HG03442 (cell line): ENCODE measurements at regions not wholly inside any gene's neighbourhood (a gene's known extent, or its start where the extent isn't known, plus 50 kb on each side); places are given as distances from the start of the nearest gene placed in this dataset.
"Not testable (repeated sequence)": the region's sequence is repeated elsewhere in the genome, so short reads cannot be mapped to it uniquely, and the experiment has no call there.

Experiments used
- ATAC-seq: cut with Tn5 transposase; IDR thresholded peaks from one replicate; pipeline ENCODE4 v1.9.1; 2021; ENCODE audit warnings: mild to moderate bottlenecking, moderate library complexity; ENCODE audit not compliant: unreplicated experiment

DNA sequence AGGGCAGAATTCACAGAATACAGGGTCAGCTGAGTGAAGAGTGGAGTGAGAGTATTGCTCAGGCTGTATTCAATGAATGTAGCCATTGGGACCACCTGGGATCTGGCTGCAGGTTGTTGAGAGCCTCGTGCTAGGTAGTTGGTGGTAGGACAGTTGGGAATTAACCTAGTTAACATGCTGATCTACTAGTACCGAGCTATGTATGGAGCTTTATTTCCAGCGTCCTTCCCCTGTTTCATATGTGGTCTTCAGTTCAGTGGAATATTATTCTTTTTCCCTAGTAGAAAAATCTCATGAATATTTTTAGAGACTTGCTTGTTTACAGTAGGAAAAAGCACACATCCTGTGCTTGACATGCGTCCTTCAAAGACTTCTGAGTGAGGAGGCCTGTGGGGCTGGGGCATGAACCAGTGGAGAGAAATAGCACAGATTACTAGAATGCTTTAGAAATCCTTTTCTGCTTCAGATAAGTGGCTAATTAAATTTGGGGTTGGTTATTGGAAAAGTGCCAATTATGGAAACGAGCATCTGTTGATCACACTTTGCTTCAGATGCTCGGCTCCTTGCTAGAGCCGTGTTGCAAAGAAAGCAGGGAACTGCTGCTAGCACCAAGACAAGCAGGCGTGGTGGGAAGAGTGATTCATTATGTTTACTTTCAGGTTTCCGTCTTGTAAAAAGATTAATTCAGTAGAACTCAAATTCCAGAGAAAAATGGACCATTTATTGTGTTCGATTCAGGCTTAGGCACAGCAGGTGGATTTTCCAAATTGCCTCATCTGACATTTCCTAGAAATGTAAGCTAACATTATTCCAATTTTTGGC, 53.6 kb downstream of the ARF6 start:
- no peak for ATAC-seq

GRCh38 chr14:49947506-49947905, 54.6 kb downstream of the ARF6 start:
- ATAC-seq: no peak

- ATAC-seq: no peak
These were observed 57.7 kb downstream of the ARF6 start for GRCh38 chr14:49950275-49951228.

DNA sequence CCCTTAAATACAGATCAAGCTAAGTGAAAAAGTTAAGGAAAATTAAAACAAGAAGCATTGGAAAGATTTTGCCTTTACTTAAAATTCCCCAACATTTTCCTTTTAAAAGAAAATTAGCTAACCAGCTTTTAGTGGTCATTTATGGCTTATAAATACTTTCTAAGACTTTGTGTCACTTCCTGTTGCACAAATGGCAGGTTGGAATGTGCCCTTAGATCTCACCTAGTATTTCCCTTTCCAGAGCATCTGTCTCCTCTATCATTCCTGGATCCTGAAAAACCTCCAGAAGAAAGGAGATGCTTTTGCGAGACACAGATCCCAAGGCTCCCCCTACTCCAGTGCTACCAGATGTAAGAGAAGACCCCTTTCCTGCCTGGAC, 58.3 kb downstream of the ARF6 start:
- ATAC-seq: no peak

DNA sequence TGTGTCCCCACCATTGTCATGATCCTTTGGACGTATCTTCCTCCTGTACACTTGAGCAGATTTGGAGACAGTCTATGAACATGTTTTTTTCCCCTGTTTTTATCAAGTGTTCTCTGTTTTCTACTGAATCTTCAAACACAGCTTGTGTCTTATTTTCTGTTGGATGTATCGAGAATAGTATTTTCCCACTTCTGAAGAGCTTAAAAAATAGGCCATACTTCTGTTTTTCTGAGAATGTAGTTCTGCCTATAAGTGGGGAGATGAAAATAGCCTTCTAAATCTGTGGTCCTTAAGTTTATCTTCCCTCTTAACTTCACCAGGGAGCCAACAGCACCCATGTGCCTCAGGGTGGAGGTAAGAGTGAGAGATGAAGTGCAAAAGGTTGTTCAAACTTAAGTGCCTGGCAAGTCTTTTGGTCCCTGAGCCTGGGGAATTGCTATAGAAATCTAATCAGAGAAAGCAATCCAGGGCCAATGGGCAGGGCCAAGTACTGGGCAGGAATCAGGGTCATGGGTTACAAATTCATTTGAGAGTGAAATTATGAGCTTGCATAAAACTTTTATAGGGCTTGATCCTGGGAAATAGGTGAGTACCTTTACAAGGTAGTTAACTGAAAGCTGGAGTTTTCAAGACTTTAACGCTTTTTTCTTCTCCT, 58.9 kb downstream of the ARF6 start:
- no peak for ATAC-seq

GRCh38 chr14:49953196-49953595, 60.3 kb downstream of the ARF6 start:
- ATAC-seq: no peak

- ATAC-seq: no peak
These were observed 61.3 kb downstream of the ARF6 start for GRCh38 chr14:49954171-49954631.

DNA sequence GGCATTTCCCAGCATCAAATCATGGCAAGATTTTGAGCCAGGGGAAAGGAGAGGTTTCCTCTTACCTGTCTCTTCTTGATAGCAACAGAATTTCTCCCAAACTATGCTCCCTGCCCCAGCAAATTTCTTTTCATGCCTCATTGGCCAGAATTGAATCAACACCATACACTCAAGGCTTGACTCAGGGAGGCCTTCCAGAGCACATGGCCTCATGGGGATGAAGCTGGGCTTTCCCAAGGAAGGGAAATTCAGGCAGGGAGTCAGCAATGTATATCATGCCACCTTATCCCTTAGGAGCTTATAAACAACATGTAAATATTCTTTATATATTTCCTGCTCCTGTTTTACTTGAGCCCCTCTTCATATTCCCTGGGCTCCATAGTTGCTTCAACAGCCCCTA, 62.1 kb downstream of the ARF6 start:
- no peak for ATAC-seq

GRCh38 chr14:49957089-49957852, 64.4 kb downstream of the ARF6 start:
- no peak for ATAC-seq

DNA sequence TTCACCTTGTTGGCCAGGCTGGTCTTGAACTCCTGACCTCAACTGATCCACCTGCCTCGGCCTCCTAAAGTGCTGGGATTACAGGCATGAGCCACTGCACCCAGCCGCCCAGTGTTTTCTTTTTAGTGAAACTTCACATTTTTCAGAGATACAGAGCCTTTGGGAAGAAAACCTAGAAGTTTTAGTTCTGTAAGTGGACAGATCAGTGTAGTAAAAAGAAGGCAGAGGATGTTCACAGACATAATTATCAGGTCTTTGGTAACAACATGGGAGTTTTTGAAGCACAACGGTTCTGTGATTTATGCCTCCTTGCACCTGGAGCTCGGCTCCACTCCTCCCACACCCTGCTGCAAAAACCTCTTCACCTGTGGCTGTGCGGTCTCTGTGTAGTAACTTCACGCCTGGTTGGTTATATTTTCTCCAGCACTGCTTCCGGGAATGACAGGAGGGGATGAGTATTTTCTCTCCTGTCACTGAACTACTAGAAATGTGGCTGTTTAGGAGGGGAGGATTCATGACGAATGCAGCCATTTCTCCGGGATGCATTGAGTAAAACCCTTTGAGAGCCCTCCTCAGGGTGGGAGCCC, 67.0 kb downstream of the ARF6 start:
- ATAC-seq: peak; percentile 39

DNA sequence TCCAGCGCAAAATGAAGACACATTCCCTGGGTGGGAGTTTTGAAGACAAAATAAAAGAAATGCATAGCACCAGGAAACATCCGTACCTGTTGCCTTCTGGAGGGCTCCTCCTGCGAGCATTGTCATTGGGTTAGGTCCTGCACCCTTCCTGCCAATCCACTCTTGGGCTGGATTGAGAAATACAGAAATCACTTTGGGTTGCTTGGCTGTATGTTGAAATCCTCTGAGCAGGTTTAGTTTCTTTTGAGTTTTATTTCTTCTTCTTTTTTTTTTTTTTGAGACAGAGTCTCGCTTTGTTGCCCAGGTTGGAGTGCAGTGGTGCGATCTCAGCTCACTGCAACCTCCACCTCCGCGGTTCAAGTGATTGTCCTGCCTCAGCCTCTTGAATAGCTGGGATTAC, 67.6 kb downstream of the ARF6 start:
- no peak for ATAC-seq

DNA sequence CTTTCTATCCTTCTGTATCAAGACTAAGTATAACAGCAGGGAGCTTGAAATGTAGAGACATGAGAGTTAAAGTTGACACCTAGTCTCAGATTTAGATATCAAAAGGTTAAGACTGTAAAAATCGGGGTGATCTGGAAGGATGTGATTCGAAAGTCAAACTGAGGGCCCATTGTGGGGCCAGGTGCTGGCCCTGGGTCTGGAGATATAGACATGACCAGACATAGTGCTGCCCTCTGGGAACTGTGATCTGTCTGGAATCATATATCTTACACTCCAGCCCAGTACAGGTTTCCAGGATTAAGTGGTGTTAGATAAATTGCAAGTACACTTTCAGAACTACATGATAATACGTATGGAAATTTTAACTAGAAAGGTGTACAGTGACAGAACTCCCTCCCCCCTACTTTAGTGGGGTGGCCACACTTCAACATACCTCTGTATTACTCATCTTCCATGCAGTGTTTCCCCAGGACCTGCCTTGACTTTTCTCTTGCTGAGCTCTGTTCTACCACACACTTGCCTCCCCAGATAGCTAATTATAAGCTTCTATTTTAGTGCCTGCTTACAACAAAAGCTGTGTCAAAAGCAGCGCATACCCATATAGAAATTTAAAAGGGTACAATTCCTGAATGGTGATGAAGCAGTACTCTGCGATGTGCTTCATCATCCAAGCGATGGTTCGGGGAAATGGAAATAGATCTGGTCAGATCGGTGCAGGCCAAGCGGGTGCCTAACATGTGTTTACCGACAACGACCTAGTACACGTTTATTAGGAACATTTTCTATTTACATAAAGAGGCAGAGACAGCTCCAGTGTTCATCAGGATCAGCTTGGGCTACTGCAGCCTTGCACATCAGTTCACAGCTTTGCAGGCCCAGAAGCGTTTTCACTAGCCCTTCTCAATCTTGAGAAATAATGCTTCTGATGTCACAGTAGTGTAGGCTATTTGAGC, 68.7 kb downstream of the ARF6 start:
- peak; percentile 53 for ATAC-seq

DNA sequence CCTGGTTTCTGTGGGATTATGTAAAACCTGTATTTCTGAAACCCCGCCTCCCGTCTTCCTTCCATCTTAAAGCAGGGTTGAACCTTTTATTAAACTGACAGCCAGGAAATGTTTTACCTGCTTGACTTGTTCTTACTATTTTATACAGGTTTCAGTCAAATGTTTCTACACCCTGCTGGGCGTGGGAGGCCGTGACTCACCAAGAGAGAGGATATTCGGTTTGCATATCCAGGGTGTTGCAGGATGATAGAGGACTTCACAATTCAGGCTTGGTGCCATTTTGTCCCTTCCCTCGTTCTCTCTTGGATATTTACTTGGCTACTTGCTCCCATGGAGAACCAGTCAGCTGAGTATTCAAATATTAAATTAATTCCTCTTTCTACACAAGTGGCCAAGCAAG, 69.7 kb downstream of the ARF6 start:
- ATAC-seq: peak; percentile 42

DNA sequence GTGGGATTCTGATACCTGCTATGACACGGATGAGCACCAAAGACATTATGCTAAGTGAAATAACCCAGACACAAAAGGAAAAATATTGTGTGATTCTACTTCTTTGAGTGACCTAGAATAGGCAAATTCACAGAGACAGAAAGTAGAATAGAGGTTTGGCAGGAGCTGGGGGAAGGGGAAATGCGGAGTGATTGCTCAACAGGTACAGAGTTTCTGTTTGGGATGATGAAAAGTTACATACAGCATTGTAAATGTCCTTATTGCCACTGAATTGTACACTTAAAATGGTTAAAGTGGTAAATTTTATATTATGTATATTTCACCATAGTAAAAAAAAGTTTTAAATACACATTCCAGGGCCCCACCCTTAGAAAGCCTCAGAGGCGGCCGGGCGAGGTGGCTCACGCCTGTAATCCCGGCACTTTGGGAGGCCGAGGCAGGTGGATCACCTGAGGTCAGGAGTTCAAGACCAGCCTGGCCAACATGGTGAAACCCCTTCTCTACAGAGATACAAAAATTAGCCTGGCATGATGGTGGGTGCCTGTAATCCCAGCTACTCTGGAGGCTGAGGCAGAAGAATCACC, 72.3 kb downstream of the ARF6 start:
- ATAC-seq: not testable (repeated sequence)

- no peak for ATAC-seq
These were observed 73.5 kb downstream of the ARF6 start for GRCh38 chr14:49966304-49966809.

- no peak for ATAC-seq
These were observed 74.2 kb downstream of the ARF6 start for GRCh38 chr14:49966971-49967630.

- ATAC-seq: no peak
These were observed 77.1 kb downstream of the ARF6 start for GRCh38 chr14:49969961-49970360.
